Loucy (cell line): ENCODE measurements at regions not wholly inside any gene's neighbourhood (a gene's known extent, or its start where the extent isn't known, plus 50 kb on each side); places are given as distances from the start of the nearest gene placed in this dataset.

Experiments used
- EZH2phosphoT487 ChIP-seq: fragments of 200-600 bp; IDR thresholded peaks from 2 replicates; pipeline ENCODE4 v1.6.1; 2018; ENCODE audit warnings: antibody characterized with exemption, mild to moderate bottlenecking, moderate library complexity, borderline replicate concordance
- TF ChIP-seq, protein P1 (sequence below): fragments of 200-600 bp; sonication (generic); conservative IDR thresholded peaks from 2 replicates; pipeline ENCODE4 v1.5.1; 2014; ENCODE audit warnings: mild to moderate bottlenecking, antibody characterized with exemption, low read length

DNA sequence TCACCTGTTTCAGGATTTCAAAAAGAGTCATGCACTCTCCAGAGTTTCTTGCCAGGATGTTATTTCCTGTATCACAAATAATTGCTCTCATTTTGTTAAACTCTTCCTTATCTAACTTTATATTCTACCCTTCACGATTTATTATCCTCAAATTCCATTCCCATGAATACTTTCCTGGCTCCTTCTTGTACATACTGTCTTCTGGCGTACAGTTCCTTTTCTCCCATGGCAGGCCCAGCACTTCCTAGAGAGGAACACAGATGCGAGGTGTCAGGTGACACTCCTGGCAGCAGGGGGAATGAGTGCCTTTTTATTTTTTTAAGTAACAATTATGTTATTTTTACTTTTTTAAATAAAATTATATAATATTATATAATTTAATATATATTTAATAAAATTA lies 411.9 kb downstream of the TFEC start:
- no peak for TF ChIP-seq EZH2phosphoT487
- TF ChIP-seq, protein P1, sequence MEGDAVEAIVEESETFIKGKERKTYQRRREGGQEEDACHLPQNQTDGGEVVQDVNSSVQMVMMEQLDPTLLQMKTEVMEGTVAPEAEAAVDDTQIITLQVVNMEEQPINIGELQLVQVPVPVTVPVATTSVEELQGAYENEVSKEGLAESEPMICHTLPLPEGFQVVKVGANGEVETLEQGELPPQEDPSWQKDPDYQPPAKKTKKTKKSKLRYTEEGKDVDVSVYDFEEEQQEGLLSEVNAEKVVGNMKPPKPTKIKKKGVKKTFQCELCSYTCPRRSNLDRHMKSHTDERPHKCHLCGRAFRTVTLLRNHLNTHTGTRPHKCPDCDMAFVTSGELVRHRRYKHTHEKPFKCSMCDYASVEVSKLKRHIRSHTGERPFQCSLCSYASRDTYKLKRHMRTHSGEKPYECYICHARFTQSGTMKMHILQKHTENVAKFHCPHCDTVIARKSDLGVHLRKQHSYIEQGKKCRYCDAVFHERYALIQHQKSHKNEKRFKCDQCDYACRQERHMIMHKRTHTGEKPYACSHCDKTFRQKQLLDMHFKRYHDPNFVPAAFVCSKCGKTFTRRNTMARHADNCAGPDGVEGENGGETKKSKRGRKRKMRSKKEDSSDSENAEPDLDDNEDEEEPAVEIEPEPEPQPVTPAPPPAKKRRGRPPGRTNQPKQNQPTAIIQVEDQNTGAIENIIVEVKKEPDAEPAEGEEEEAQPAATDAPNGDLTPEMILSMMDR: no peak
